Natural killer cell (primary cell): ENCODE measurements at regions not wholly inside any gene's neighbourhood (a gene's known extent, or its start where the extent isn't known, plus 50 kb on each side); places are given as distances from the start of the nearest gene placed in this dataset.

Source experiments
- ATAC-seq, 3 donors: fragments of 150-1000 bp in 2 of 3; fragments of 200-7000 bp in 1 of 3; cut with Tn5 transposase; 1 replicate in 1 of 3; 2 replicates in 2 of 3; pipeline ENCODE4 v1.10.0; 2021; ENCODE audit warnings: mild to moderate bottlenecking in 2 of 3, moderate library complexity in 2 of 3
- DNase-seq, 2 donors: peaks; one replicate each; pipeline versions ENCODE4 v3.0.0 to v3.0.0-alpha.2; 2013 to 2021; ENCODE audit warnings: mixed read lengths in 1 of 2
- H3K27ac ChIP-seq: one replicate; pipeline ENCODE4 v1.5.1; 2013; ENCODE audit warnings: mild to moderate bottlenecking, low read length
- H3K27me3 ChIP-seq: one replicate; pipeline ENCODE4 v1.6.1; 2013; ENCODE audit warnings: low read length; ENCODE audit not compliant: control insufficient read depth, insufficient read depth
- H3K36me3 ChIP-seq: one replicate; pipeline ENCODE4 v1.6.1; 2013; ENCODE audit warnings: low read length; ENCODE audit not compliant: control insufficient read depth, insufficient read depth
- H3K4me1 ChIP-seq: one replicate; pipeline ENCODE4 v1.6.1; 2013; ENCODE audit warnings: low read length; ENCODE audit not compliant: control insufficient read depth, insufficient read depth
- H3K4me3 ChIP-seq: one replicate; pipeline ENCODE4 v1.5.1; 2013; ENCODE audit warnings: low read length
- H3K9me3 ChIP-seq: one replicate; pipeline ENCODE4 v1.6.1; 2013; ENCODE audit warnings: low read length; ENCODE audit not compliant: control insufficient read depth, insufficient read depth
- H3K27ac Mint-ChIP-seq, 2 donors: one replicate each; pipeline ENCODE4 v1.8.0; 2022; ENCODE audit warnings: mild to moderate bottlenecking in 2 of 2, mixed read lengths in 2 of 2, moderate library complexity in 1 of 2
- H3K27me3 Mint-ChIP-seq, 2 donors: one replicate each; pipeline ENCODE4 v1.8.0; 2022; ENCODE audit warnings: low read depth in 2 of 2, mixed read lengths in 2 of 2
- H3K36me3 Mint-ChIP-seq: one replicate; pipeline ENCODE4 v1.8.0; 2022; ENCODE audit warnings: mixed read lengths
- H3K4me1 Mint-ChIP-seq, 2 donors: one replicate each; pipeline ENCODE4 v1.8.0; 2022; ENCODE audit warnings: mixed read lengths in 2 of 2
- H3K4me3 Mint-ChIP-seq: one replicate; pipeline ENCODE4 v1.8.0; 2022; ENCODE audit warnings: mild to moderate bottlenecking, moderate library complexity, mixed read lengths
- H3K9me3 Mint-ChIP-seq, 2 donors: one replicate each; pipeline ENCODE4 v1.8.0; 2022; ENCODE audit warnings: mixed read lengths in 2 of 2
- CTCF ChIP-seq: fragments of 200-600 bp; IDR thresholded peaks from one replicate; pipeline ENCODE4 v1.8.0; 2022; ENCODE audit warnings: antibody characterized with exemption
- WGBS: methylation state at CpG from one replicate; pipeline ENCODE4 v1.1.7; 2013; ENCODE audit warnings: missing lambda C conversion rate; ENCODE audit not compliant: insufficient coverage; 5-methylcytosine and 5-hydroxymethylcytosine counted together
- intact Hi-C: fragments of 100-400 bp; cut with micrococcal nuclease; formaldehyde crosslinking; loops from one replicate; pipeline ENCODE4 v1.14.2; 2022

DNA sequence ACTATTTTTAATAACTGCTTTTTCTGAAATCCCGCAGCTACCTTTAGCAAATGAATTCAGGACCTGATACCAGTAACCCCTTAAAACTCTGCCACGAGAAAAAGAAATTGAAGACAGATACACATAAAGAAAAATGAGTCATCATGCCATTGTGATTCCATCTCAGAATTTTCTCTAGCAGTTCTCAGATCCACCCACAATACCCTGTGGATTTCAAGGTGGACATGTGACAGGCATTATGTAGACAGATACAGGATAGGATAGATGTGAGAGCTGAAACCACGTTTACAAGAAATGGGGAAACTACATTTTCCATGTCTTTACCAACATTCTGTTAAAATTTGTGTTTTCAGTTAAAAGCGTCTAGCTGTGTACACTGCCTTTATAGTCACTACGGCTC is 291.9 kb upstream of the NR2F2 start:
- DNase-seq (no peak), ATAC-seq (no peak)
- no peaks in the 10 kb centered on the region for H3K36me3 Mint-ChIP-seq
- Histone ChIP-seq H3K27ac (no peak overlapping the region), H3K36me3 (no peaks in the 10 kb centered on the region), H3K4me1 (peaks cover 10% of the 10 kb centered on the region), H3K9me3 (no peaks in the 10 kb centered on the region), H3K4me3 (no peak overlapping the region), H3K27me3 (peaks cover 19% of the 10 kb centered on the region)
- no peak for TF ChIP-seq CTCF
- 44% methylated on average over 3 of the region's 5 CpGs for WGBS
- H3K4me1 Mint-ChIP-seq: peaks cover 34 to 37% of the 10 kb centered on the region in 2 donors
- intact Hi-C loops: no loop called here
- H3K9me3 Mint-ChIP-seq: no peaks in the 10 kb centered on the region
- H3K4me3 Mint-ChIP-seq: no peak overlapping the region
- no peak overlapping the region for H3K27ac Mint-ChIP-seq
- peaks cover 43 to 95% of the 10 kb centered on the region in 2 donors for H3K27me3 Mint-ChIP-seq

DNA sequence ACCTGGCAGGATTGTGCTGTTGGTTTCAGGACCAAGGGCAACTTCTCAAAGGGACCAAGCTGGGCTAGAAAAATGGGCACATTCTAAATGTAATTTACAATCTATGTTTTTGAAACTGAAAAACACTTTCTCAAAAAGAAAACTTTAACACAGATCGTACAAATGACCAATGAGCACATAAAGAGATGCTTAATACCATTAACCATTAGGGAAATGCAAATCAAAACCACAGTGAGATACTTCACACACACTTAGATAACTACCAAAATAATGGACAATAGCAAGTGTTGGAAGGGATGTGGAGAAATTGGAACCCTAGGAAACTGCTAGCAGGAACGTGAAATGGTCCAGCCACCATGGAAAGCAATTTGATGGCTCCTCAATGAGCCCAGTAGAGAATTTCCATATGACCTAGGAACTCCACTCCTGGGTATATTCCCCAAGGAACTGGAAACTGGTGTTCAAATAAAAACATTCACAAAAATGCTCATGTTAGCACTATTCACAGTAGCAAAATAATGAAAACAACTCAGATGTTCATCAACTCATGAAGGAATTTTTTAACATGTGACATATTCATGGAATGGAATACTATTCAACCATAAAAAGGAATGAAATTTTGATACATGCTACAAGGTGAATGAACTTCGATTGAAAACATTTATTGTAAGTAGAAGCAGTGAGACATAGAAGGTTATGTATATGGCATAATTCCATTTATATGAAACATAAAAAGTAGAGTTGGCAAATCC is 288.3 kb upstream of the NR2F2 start:
- no peak overlapping the region for H3K4me3 ChIP-seq

GRCh38 chr15:96042734-96043224 is 287.7 kb upstream of the NR2F2 start:
- Histone ChIP-seq H3K9me3 (no peaks in the 10 kb centered on the region), H3K4me1 (no peaks in the 10 kb centered on the region), H3K36me3 (no peaks in the 10 kb centered on the region), H3K4me3 (no peak overlapping the region), H3K27me3 (peaks cover 6% of the 10 kb centered on the region), H3K27ac (no peak overlapping the region)
- intact Hi-C loops: no loop called here
- Mint-ChIP-seq H3K27ac (no peak overlapping the region), H3K27me3 (peaks cover 28 to 92% of the 10 kb centered on the region in 2 donors), H3K4me1 (peaks cover 13 to 27% of the 10 kb centered on the region in 2 donors), H3K9me3 (no peaks in the 10 kb centered on the region), H3K36me3 (no peaks in the 10 kb centered on the region), H3K4me3 (no peak overlapping the region)
- DNase-seq (no peak), ATAC-seq (no peak)
- TF ChIP-seq CTCF: no peak
- 4% methylated on average over 6 of the region's 8 CpGs for WGBS

More for the DNA sequence above, 288.3 kb upstream of the NR2F2 start:
- H3K36me3 ChIP-seq: no peaks in the 10 kb centered on the region
- intact Hi-C loops: no loop called here
- peaks cover 30 to 92% of the 10 kb centered on the region in 2 donors for H3K27me3 Mint-ChIP-seq
- H3K27ac Mint-ChIP-seq: no peak overlapping the region
- H3K27me3 ChIP-seq: peaks cover 2% of the 10 kb centered on the region
- no peaks in the 10 kb centered on the region for H3K36me3 Mint-ChIP-seq
- no peak for DNase-seq
- H3K4me1 ChIP-seq: peaks cover 1% of the 10 kb centered on the region
- no peaks in the 10 kb centered on the region for H3K9me3 Mint-ChIP-seq
- H3K4me3 Mint-ChIP-seq: no peak overlapping the region
- no peaks in the 10 kb centered on the region for H3K9me3 ChIP-seq
- H3K27ac ChIP-seq: no peak overlapping the region
- H3K4me1 Mint-ChIP-seq: peaks cover 19 to 33% of the 10 kb centered on the region in 2 donors
- WGBS: 54% methylated on average over 1 of the region's 3 CpGs
- ATAC-seq: no peak
- no peak for TF ChIP-seq CTCF
